IgD-negative memory B cell (primary cell): ENCODE measurements at regions not wholly inside any gene's neighbourhood (a gene's known extent, or its start where the extent isn't known, plus 50 kb on each side); places are given as distances from the start of the nearest gene placed in this dataset.

Experiments used
- H3K27ac Mint-ChIP-seq, 3 donors: one replicate each; pipeline ENCODE4 v1.8.0; 2020 to 2022; ENCODE audit warnings: mild to moderate bottlenecking in 3 of 3, mixed read lengths in 3 of 3, moderate library complexity in 1 of 3
- H3K27me3 Mint-ChIP-seq: one replicate; pipeline ENCODE4 v1.8.0; 2021; ENCODE audit warnings: mixed read lengths
- H3K36me3 Mint-ChIP-seq: one replicate; pipeline ENCODE4 v1.8.0; 2020; ENCODE audit warnings: mild to moderate bottlenecking, mixed read lengths
- H3K4me1 Mint-ChIP-seq, 3 donors: one replicate each; pipeline ENCODE4 v1.8.0; 2020 to 2022; ENCODE audit warnings: mixed read lengths in 3 of 3, mild to moderate bottlenecking in 1 of 3
- H3K4me3 Mint-ChIP-seq, 4 donors: one replicate each; pipeline ENCODE4 v1.8.0; 2020 to 2022; ENCODE audit warnings: mild to moderate bottlenecking in 4 of 4, mixed read lengths in 4 of 4, moderate library complexity in 3 of 4
- H3K9me3 Mint-ChIP-seq, 3 donors: one replicate each; pipeline ENCODE4 v1.8.0; 2020 to 2021; ENCODE audit warnings: mixed read lengths in 3 of 3, mild to moderate bottlenecking in 1 of 3

DNA sequence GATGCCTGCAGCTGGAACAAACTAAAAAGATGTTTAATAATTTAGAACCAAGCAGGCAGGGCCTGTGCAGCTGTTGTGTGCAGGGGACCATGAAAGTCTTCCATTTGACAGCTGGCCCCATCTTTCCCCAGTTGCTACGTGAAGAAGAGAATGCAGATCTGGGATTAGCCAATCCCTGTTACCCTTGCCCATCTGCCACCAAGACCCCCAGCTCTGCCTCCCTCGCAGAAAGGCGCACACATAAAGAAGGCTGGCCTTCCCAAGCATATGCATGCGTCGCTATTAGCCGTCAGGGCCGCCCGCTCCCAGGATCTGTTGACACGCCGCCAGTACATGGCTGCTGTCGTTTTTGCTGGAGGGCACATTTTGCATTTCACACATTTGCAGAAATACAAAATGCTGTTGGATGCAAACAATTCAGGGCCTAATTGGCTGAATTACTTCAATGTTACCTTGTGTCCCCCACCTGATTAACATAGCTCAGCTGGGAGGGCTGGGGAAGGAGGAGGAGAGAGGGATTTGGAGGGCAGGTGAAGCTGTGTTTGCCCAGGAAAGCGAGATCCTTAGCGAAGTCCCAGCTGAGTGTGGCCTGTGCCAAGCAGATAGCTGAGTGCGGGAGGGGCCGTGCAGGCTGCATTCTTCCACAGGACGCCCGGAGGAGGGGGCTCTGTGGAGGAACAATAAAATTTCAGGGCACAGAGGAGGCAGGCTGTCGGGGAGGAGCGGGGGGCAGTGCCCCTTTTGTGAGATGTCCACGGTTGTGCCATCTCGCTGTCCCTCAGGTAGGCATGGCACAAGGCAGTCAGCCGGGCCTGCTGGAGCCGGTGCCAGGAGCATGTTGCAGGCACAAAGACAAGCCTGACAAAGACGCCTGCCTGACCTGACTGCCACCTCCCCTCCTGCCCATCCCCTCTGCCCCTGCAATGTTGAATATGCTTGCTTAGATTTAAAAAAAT lies 443.0 kb upstream of the MKI67 start:
- Mint-ChIP-seq H3K4me3 (peak overlapping the region in 1 of 4 donors; percentile 35), H3K27me3 (peaks cover 3% of the 10 kb centered on the region), H3K27ac (no peak overlapping the region), H3K9me3 (no peaks in the 10 kb centered on the region), H3K4me1 (no peaks in the 10 kb centered on the region), H3K36me3 (peaks cover 1% of the 10 kb centered on the region)

DNA sequence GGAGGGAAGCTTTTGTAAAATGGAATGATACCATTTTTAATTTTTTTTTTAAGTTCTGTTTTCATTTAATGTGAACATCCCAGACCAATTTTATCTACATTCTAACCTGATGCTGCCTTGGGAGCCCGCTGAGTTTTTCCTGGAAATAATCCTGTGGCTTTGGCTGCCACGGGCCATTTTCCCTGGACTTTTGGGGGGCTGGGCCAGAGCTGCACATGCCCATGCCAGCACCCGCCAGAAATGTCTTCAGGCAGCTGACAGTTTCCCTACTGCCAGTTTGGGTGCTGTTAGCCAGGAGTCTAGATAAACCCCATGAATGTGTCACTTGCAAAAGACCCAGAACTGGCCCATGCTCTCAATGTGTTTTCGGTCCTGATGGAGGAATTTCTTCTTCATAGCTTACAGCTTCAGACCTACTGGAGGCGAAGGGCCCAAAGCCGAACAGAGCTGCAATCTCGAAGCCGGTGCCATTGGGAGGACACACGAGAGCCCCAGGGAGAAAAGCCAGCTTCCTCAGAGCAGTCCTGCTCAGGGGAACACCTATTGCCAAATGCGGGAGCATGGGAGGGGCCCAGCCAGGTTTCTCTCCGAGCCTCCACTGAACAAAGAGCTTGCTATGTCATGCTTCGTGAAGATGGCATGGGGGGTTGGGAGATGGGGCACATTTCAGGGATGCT lies 444.2 kb upstream of the MKI67 start:
- Mint-ChIP-seq H3K4me3 (no peak overlapping the region), H3K9me3 (no peaks in the 10 kb centered on the region), H3K36me3 (peaks cover 1% of the 10 kb centered on the region), H3K27ac (no peak overlapping the region), H3K27me3 (peaks cover 3% of the 10 kb centered on the region), H3K4me1 (no peaks in the 10 kb centered on the region)

DNA sequence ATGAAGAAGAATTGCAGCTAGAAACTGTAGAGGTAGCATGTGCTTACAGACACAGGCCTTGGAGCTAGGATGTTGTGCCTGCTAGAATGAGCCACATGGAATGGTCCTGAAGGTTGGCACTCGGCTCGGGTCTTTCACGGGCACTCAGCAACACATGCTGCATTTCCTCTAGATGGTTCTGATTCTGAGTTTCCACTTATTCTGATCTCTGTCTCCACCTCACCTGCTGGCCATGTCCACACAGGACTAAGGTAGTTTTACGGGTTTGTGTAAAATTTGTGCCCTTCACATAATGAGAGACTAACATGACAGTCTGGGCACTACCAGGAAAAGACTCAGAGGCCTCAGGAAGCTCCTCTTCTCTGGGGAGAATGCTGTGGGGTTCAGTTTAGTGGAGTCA lies 444.8 kb upstream of the MKI67 start:
- Mint-ChIP-seq H3K36me3 (peaks cover 1% of the 10 kb centered on the region), H3K9me3 (no peaks in the 10 kb centered on the region), H3K27ac (no peak overlapping the region), H3K27me3 (peaks cover 3% of the 10 kb centered on the region), H3K4me3 (no peak overlapping the region), H3K4me1 (no peaks in the 10 kb centered on the region)

DNA sequence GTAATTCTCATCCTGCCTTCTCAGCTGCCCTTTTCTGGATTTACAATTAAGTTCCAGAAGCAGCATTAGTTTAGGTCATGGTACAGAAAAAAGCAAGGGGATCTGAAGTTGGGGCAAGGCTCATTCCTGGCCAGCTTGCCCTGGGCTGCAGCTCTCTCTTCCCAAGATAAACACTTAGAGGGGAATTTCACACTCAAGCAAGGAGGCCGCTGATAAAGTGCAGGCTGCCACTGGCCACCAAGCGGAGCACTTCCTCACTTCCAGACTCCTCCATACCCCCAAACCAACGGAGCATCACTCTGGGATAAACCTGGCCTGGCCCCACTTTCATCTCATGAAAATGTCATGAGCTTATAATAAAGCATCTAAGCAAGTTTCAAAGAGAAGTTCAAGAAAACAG lies 445.5 kb upstream of the MKI67 start:
- Mint-ChIP-seq H3K4me3 (no peak overlapping the region), H3K9me3 (no peaks in the 10 kb centered on the region)

DNA sequence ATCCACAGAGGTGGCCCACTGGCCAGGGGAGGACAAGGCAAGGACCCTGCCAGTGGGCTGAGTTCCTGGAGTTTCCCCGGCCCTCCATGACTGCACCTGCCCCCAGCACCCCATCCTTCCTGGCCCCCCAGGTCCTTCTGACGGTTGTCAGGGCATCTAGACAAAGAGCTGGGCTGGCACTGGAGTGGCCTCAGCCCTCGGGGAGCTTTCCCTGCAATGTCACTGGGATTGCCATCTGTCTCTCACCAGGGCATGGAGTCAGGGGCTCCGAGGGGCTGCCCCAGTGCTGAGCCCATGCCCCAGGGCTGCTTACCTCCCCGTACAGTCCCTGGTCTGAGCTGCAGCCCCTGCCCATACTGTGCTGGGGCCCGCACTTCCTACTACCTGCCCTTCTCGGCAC lies 446.5 kb upstream of the MKI67 start:
- H3K27me3 Mint-ChIP-seq: no peaks in the 10 kb centered on the region
- no peaks in the 10 kb centered on the region for H3K4me1 Mint-ChIP-seq
- H3K4me3 Mint-ChIP-seq: no peak overlapping the region
- H3K27ac Mint-ChIP-seq: no peak overlapping the region
- H3K9me3 Mint-ChIP-seq: no peaks in the 10 kb centered on the region
- H3K36me3 Mint-ChIP-seq: peaks cover 1% of the 10 kb centered on the region

More for the DNA sequence above, 445.5 kb upstream of the MKI67 start:
- Mint-ChIP-seq H3K27ac (peak overlapping the region in 1 of 3 donors; percentile 31), H3K36me3 (peaks cover 1% of the 10 kb centered on the region), H3K4me1 (no peaks in the 10 kb centered on the region), H3K27me3 (peaks cover 3% of the 10 kb centered on the region)

- Mint-ChIP-seq H3K4me3 (no peak overlapping the region), H3K4me1 (no peaks in the 10 kb centered on the region), H3K27me3 (no peaks in the 10 kb centered on the region), H3K36me3 (peaks cover 1% of the 10 kb centered on the region), H3K27ac (peak overlapping the region in 1 of 3 donors; percentile 2), H3K9me3 (no peaks in the 10 kb centered on the region)
Measured at GRCh38 chr10:128573281-128573845, 447.1 kb upstream of the MKI67 start.

DNA sequence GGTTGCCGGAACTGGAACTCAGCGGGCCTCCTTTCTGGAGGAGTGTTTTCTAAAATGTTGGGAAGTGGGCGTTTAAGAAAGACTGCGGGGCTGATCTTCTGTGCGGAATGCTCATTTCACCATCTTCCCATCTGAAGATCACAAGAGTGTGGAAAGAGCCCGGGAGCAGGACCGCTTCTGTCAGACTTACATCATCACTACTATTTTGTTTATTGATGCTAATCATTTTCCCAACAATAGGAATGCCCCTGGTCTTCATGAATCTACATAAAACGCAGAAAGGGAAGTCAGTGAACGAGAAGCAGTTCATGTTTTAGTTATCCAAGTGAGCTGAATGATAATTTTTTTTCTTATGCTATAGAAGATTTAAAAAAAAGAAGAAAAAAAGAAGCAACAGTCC lies 447.8 kb upstream of the MKI67 start:
- Mint-ChIP-seq H3K9me3 (no peaks in the 10 kb centered on the region), H3K27ac (no peak overlapping the region), H3K27me3 (no peaks in the 10 kb centered on the region), H3K4me1 (no peaks in the 10 kb centered on the region), H3K36me3 (peaks cover 1% of the 10 kb centered on the region), H3K4me3 (no peak overlapping the region)

DNA sequence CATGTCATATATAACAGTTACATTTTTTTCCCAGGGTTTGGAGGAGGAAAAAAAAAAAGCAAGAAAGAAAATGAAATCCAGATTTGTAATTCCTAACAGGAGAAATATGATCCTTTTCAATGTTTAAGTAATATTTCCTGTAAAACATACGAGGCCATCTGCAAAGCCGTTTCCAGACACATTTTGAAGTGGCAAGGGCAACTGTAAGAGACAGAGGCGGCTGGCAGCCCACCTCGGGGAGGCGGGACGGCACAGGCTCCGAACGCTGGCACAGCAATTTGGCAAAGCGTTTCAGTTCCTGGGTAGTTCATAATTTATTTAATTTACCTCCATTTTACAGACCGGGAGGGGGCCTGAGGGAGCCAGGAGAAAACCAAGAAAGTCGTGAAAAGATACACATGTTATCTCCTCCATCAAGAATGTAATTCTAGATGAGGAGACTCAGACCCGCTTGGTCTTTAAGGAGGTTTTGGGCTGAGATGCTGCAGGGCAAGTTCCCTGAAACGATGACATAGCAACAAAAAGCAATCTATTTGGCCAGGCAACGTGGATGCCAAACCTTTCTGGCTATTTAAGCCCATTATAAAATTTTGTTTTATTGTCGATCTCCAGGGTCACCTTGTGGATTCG lies 448.5 kb upstream of the MKI67 start:
- H3K4me1 Mint-ChIP-seq: no peaks in the 10 kb centered on the region
- H3K9me3 Mint-ChIP-seq: no peaks in the 10 kb centered on the region
- peak overlapping the region in 1 of 4 donors; percentile 4 for H3K4me3 Mint-ChIP-seq
- H3K36me3 Mint-ChIP-seq: peaks cover 1% of the 10 kb centered on the region
- H3K27ac Mint-ChIP-seq: no peak overlapping the region
- no peaks in the 10 kb centered on the region for H3K27me3 Mint-ChIP-seq

DNA sequence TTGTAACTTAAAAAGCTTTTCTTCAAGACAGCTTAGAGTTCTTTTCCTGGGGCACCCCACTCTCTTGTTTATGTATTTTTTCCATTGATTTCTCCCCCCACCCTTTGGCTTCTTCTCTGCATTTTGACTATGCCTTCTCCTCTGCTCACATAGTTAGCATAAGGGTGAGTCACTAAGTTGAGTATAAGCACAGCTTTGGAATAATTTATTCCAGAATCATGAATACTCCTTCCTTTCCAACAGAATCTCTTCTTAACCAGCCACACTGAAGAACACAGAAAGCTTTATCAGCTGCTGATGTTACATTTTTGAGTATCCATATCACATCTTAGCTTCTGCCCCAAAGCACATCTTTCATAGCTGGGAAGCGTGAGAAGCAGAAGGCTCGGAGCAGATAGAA lies 449.5 kb upstream of the MKI67 start:
- Mint-ChIP-seq H3K4me3 (no peak overlapping the region), H3K9me3 (no peaks in the 10 kb centered on the region), H3K36me3 (no peaks in the 10 kb centered on the region), H3K27me3 (no peaks in the 10 kb centered on the region), H3K27ac (no peak overlapping the region), H3K4me1 (no peaks in the 10 kb centered on the region)

DNA sequence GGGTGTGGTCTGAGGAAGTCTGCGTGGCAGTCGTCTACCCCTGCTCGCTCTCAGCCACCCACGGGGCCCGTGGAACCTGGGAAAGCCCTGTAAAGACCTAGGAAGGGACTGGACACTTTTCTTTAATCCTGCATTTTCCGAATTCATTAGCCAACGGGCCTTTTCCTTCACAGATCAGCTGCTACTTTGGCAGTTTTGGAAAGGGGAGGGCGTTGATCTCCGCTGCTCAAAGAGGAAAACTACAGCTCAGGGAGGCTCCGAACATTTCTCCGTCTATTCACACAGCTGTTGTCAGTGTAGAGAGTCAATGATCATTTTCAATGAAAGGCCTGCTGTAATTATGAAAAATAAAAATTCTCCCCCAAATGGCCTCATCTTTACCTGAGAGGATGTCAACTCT lies 450.1 kb upstream of the MKI67 start:
- no peaks in the 10 kb centered on the region for H3K36me3 Mint-ChIP-seq
- H3K27ac Mint-ChIP-seq: no peak overlapping the region
- H3K4me1 Mint-ChIP-seq: no peaks in the 10 kb centered on the region
- no peaks in the 10 kb centered on the region for H3K27me3 Mint-ChIP-seq
- no peak overlapping the region for H3K4me3 Mint-ChIP-seq
- no peaks in the 10 kb centered on the region for H3K9me3 Mint-ChIP-seq

GRCh38 chr10:128576943-128577670 lies 450.9 kb upstream of the MKI67 start:
- Mint-ChIP-seq H3K27ac (no peak overlapping the region), H3K9me3 (no peaks in the 10 kb centered on the region), H3K36me3 (no peaks in the 10 kb centered on the region), H3K27me3 (no peaks in the 10 kb centered on the region), H3K4me3 (no peak overlapping the region), H3K4me1 (no peaks in the 10 kb centered on the region)

GRCh38 chr10:128577958-128578750 lies 451.9 kb upstream of the MKI67 start:
- no peaks in the 10 kb centered on the region for H3K36me3 Mint-ChIP-seq
- H3K9me3 Mint-ChIP-seq: no peaks in the 10 kb centered on the region
- H3K4me3 Mint-ChIP-seq: no peak overlapping the region
- H3K4me1 Mint-ChIP-seq: no peaks in the 10 kb centered on the region
- H3K27me3 Mint-ChIP-seq: no peaks in the 10 kb centered on the region
- no peak overlapping the region for H3K27ac Mint-ChIP-seq

DNA sequence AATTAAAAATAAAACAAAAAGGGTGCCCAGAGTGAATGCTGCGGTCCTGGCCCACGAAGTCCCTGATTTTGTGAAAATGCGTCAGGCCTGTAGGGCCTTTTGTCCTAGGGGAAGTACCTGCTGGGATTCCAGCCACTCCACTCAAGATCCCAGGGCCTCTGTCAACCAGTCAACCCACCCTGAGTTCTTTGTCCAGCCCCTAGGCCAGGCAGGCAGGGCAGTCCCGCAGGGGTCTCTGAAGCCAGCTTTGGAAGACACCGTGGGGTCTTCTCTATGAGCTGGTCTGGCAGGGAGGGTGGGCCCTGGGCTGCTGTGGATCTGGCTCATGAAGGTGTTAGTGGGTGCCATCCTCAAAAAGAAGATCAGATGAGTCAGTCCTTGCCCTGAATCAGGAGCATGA lies 452.5 kb upstream of the MKI67 start:
- Mint-ChIP-seq H3K4me1 (no peaks in the 10 kb centered on the region), H3K27ac (no peak overlapping the region), H3K4me3 (no peak overlapping the region), H3K9me3 (peaks cover 0 to 4% (median 0%) of the 10 kb centered on the region in 3 donors), H3K27me3 (no peaks in the 10 kb centered on the region), H3K36me3 (no peaks in the 10 kb centered on the region)

DNA sequence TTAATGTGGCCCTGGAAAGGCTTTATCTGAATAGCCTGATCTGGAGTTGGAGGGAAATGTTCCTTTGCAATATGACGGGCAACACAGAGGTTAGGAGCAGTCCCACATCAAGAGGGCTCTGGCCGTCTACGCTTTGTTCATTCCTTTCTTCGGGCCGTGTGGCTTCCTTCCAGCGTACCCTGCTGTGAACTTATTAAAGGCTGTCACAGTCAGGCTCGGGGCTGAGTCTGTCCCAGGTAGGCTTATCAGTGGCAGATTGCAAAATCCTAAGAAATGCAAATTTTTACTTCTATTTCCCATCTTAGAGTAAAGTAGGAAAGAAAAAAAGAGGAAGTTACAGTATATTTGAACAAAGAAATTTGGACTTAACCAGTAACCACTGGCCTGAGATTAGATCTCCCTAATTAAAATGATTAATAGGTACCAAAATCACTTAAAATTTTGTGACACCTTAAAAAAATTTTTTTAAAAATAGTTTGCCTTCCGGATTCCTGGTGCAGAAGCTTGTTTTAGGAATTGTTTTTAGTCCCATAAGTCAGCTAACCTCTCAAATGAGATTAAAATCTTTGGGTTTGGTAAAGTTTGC lies 453.1 kb upstream of the MKI67 start:
- peaks cover 0 to 5% (median 0%) of the 10 kb centered on the region in 3 donors for H3K9me3 Mint-ChIP-seq
- no peak overlapping the region for H3K4me3 Mint-ChIP-seq
- H3K27ac Mint-ChIP-seq: no peak overlapping the region
- H3K4me1 Mint-ChIP-seq: no peaks in the 10 kb centered on the region
- no peaks in the 10 kb centered on the region for H3K36me3 Mint-ChIP-seq
- H3K27me3 Mint-ChIP-seq: no peaks in the 10 kb centered on the region
